ENCODE measurements at regions not wholly inside any gene's neighbourhood (a gene's known extent, or its start where the extent isn't known, plus 50 kb on each side); places are given as distances from the start of the nearest gene placed in this dataset.

- no peak for DNase-seq (ENCODE audit: low read depth in 1 of 2, low spot score in 1 of 2)
- no peak overlapping the region for H3K27ac ChIP-seq (replicated peaks)
- H3K27me3 ChIP-seq (ENCODE audit: insufficient read depth, poor library complexity, severe bottlenecking): no peaks in the 10 kb centered on the region
- H3K4me3 ChIP-seq (replicated peaks; ENCODE audit: insufficient read depth, low read length): no peak overlapping the region
- TF ChIP-seq SPI1 (IDR thresholded peaks at IDR 0.05; ENCODE audit: borderline replicate concordance, low read depth) (no peak), CTCF (IDR thresholded peaks at IDR 0.05; ENCODE audit: insufficient read depth, low read length) (no peak), REST (IDR thresholded peaks at IDR 0.05; ENCODE audit: insufficient replicate concordance, low read depth) (no peak), GABPA (IDR thresholded peaks at IDR 0.05; ENCODE audit: low read depth) (no peak), POLR2AphosphoS5 (IDR thresholded peaks at IDR 0.05; ENCODE audit: low read depth) (no peak)
These were observed 146.7 kb downstream of the TSN start for GRCh38 chr2:121902171-121902591.

GRCh38 chr2:121902616-121903015 lies 147.2 kb downstream of the TSN start:
- no peaks in the 10 kb centered on the region for H3K27me3 ChIP-seq (ENCODE audit: insufficient read depth, poor library complexity, severe bottlenecking)
- TF ChIP-seq CTCF (IDR thresholded peaks at IDR 0.05; ENCODE audit: insufficient read depth, low read length): no peak
- no peak for TF ChIP-seq POLR2AphosphoS5 (IDR thresholded peaks at IDR 0.05; ENCODE audit: low read depth)
- no peak for TF ChIP-seq GABPA (IDR thresholded peaks at IDR 0.05; ENCODE audit: low read depth)
- no peak for TF ChIP-seq REST (IDR thresholded peaks at IDR 0.05; ENCODE audit: insufficient replicate concordance, low read depth)
- no peak for TF ChIP-seq SPI1 (IDR thresholded peaks at IDR 0.05; ENCODE audit: borderline replicate concordance, low read depth)
- no peak for DNase-seq (ENCODE audit: low read depth in 1 of 2, low spot score in 1 of 2)
- H3K27ac ChIP-seq (replicated peaks): no peak overlapping the region
- no peak overlapping the region for H3K4me3 ChIP-seq (replicated peaks; ENCODE audit: insufficient read depth, low read length)

- H3K27ac ChIP-seq (replicated peaks): no peak overlapping the region
- TF ChIP-seq POLR2AphosphoS5 (IDR thresholded peaks at IDR 0.05; ENCODE audit: low read depth): no peak
- TF ChIP-seq CTCF (IDR thresholded peaks at IDR 0.05; ENCODE audit: insufficient read depth, low read length): no peak
- no peak for TF ChIP-seq REST (IDR thresholded peaks at IDR 0.05; ENCODE audit: insufficient replicate concordance, low read depth)
- no peak for TF ChIP-seq SPI1 (IDR thresholded peaks at IDR 0.05; ENCODE audit: borderline replicate concordance, low read depth)
- no peak for TF ChIP-seq GABPA (IDR thresholded peaks at IDR 0.05; ENCODE audit: low read depth)
- no peak for DNase-seq (ENCODE audit: low read depth in 1 of 2, low spot score in 1 of 2)
- no peak overlapping the region for H3K4me3 ChIP-seq (replicated peaks; ENCODE audit: insufficient read depth, low read length)
- H3K27me3 ChIP-seq (ENCODE audit: insufficient read depth, poor library complexity, severe bottlenecking): no peaks in the 10 kb centered on the region
These were observed 147.7 kb downstream of the TSN start for GRCh38 chr2:121903037-121903689.

All from HL-60 (cell line).